ENCODE measurements at regions not wholly inside any gene's neighbourhood (a gene's known extent, or its start where the extent isn't known, plus 50 kb on each side); places are given as distances from the start of the nearest gene placed in this dataset.

GRCh38 chr16:73252446-73252845 is 204.5 kb upstream of the ZFHX3 start:
- H3K9me2 ChIP-seq (ENCODE audit: low read depth, low read length) = no peaks in the 10 kb centered on the region
- no peak overlapping the region for H3K27ac ChIP-seq (ENCODE audit: low read depth, low read length, poor library complexity, severe bottlenecking)
- no peaks in the 10 kb centered on the region for H3K4me1 ChIP-seq (ENCODE audit: insufficient read depth, low read length, severe bottlenecking)
- no peaks in the 10 kb centered on the region for H3K79me2 ChIP-seq (ENCODE audit: insufficient read depth, low read length)
- no peaks in the 10 kb centered on the region for H3K27me3 ChIP-seq (ENCODE audit: insufficient read depth, low read length)
- H3K9ac ChIP-seq (ENCODE audit: low read length) = no peak overlapping the region
- H2AFZ ChIP-seq (ENCODE audit: low read length) = no peak overlapping the region
- no peaks in the 10 kb centered on the region for H3K9me3 ChIP-seq (ENCODE audit: low read length)
- H3K36me3 ChIP-seq (ENCODE audit: insufficient read depth, low read length) = no peaks in the 10 kb centered on the region
- H4K20me1 ChIP-seq (ENCODE audit: insufficient read depth, low read length) = no peaks in the 10 kb centered on the region
- H3K4me3 ChIP-seq (ENCODE audit: low read depth, low read length, poor library complexity, severe bottlenecking) = no peak overlapping the region
- no peak overlapping the region for H3K4me2 ChIP-seq (ENCODE audit: low read length)
- no peak for TF ChIP-seq CTCF (IDR thresholded peaks at IDR 0.05; ENCODE audit: low read length)
- no peak for TF ChIP-seq EZH2 (IDR thresholded peaks at IDR 0.05; ENCODE audit: borderline replicate concordance, low read length)
- no peaks in the 10 kb centered on the region for H3F3A ChIP-seq (ENCODE audit: insufficient read depth, low read length)

GRCh38 chr16:73251608-73252007 is 203.7 kb upstream of the ZFHX3 start:
- Histone ChIP-seq H3K4me3 (ENCODE audit: low read depth, low read length, poor library complexity, severe bottlenecking) (no peak overlapping the region), H3K4me2 (ENCODE audit: low read length) (no peak overlapping the region), H3K9ac (ENCODE audit: low read length) (no peak overlapping the region), H4K20me1 (ENCODE audit: insufficient read depth, low read length) (no peaks in the 10 kb centered on the region), H3K79me2 (ENCODE audit: insufficient read depth, low read length) (no peaks in the 10 kb centered on the region), H3K36me3 (ENCODE audit: insufficient read depth, low read length) (no peaks in the 10 kb centered on the region), H3K27me3 (ENCODE audit: insufficient read depth, low read length) (no peaks in the 10 kb centered on the region), H3K4me1 (ENCODE audit: insufficient read depth, low read length, severe bottlenecking) (no peaks in the 10 kb centered on the region), H3K9me2 (ENCODE audit: low read depth, low read length) (no peaks in the 10 kb centered on the region), H3K9me3 (ENCODE audit: low read length) (no peaks in the 10 kb centered on the region), H3F3A (ENCODE audit: insufficient read depth, low read length) (no peaks in the 10 kb centered on the region), H3K27ac (ENCODE audit: low read depth, low read length, poor library complexity, severe bottlenecking) (no peak overlapping the region), H2AFZ (ENCODE audit: low read length) (no peak overlapping the region)
- TF ChIP-seq CTCF (IDR thresholded peaks at IDR 0.05; ENCODE audit: low read length) (no peak), EZH2 (IDR thresholded peaks at IDR 0.05; ENCODE audit: borderline replicate concordance, low read length) (no peak)

GRCh38 chr16:73248316-73248715 is 200.4 kb upstream of the ZFHX3 start:
- Histone ChIP-seq H3K4me1 (ENCODE audit: insufficient read depth, low read length, severe bottlenecking) (no peaks in the 10 kb centered on the region), H3K9me3 (ENCODE audit: low read length) (no peaks in the 10 kb centered on the region), H3K27ac (ENCODE audit: low read depth, low read length, poor library complexity, severe bottlenecking) (no peak overlapping the region), H3K4me2 (ENCODE audit: low read length) (no peak overlapping the region), H3K36me3 (ENCODE audit: insufficient read depth, low read length) (no peaks in the 10 kb centered on the region), H3K9me2 (ENCODE audit: low read depth, low read length) (no peaks in the 10 kb centered on the region), H3K79me2 (ENCODE audit: insufficient read depth, low read length) (no peaks in the 10 kb centered on the region), H4K20me1 (ENCODE audit: insufficient read depth, low read length) (no peaks in the 10 kb centered on the region), H2AFZ (ENCODE audit: low read length) (no peak overlapping the region), H3K9ac (ENCODE audit: low read length) (no peak overlapping the region), H3K27me3 (ENCODE audit: insufficient read depth, low read length) (no peaks in the 10 kb centered on the region), H3K4me3 (ENCODE audit: low read depth, low read length, poor library complexity, severe bottlenecking) (no peak overlapping the region), H3F3A (ENCODE audit: insufficient read depth, low read length) (no peaks in the 10 kb centered on the region)
- TF ChIP-seq EZH2 (IDR thresholded peaks at IDR 0.05; ENCODE audit: borderline replicate concordance, low read length) = no peak
- TF ChIP-seq CTCF (IDR thresholded peaks at IDR 0.05; ENCODE audit: low read length) = no peak
